ENCODE measurements at regions not wholly inside any gene's neighbourhood (a gene's known extent, or its start where the extent isn't known, plus 50 kb on each side); places are given as distances from the start of the nearest gene placed in this dataset.

GRCh38 chr3:163929069-163929652 lies 1149.1 kb downstream of the SI start:
- DNase-seq (ENCODE audit: insufficient read length, low spot score) (no peak), FAIRE-seq (no peak)
- TF ChIP-seq CTCF (IDR thresholded peaks at IDR 0.05; ENCODE audit: insufficient read depth, missing control alignments) = no peak

DNA sequence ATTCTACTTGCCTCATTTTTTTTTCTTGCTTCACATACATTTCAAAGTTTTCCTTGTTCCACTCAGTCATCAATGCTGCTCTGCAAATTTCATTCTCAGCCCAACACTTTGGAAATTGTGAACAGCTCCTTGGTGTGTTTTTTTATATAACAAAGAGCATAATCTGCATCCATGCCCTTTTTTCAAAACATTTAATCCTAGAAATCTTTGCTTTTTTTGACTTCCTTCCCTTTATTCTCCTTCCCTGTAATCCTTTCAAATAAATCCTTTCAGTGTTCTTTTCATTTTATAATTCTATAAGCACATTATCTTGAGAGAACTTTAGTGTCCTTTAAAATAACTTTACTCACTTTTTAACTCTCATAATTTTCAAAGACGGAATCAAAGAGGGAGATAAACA lies 1150.8 kb downstream of the SI start:
- FAIRE-seq (no peak), DNase-seq (ENCODE audit: insufficient read length, low spot score) (no peak)
- no peak for TF ChIP-seq CTCF (IDR thresholded peaks at IDR 0.05; ENCODE audit: insufficient read depth, missing control alignments)

DNA sequence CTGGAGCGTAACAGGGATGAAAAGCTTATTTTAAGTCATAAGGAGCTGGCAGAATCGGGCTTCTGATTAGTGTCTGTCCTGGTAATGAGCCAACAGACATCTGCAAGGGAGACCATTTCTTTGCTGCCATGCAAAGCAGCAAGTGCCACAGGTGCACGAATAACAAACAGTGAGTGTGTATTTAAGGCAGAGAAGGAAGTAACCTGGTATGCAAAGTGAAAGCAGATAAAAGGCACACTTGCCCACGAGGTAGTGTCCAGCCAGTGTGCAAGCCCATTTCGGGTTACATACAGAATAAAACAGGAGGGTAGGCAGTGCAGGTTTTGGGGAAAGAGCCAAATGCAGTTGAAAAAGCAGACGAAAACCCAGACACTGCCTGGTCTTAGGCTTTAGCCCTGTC lies 1153.7 kb downstream of the SI start:
- TF ChIP-seq CTCF (IDR thresholded peaks at IDR 0.05; ENCODE audit: insufficient read depth, missing control alignments) = no peak
- DNase-seq (ENCODE audit: insufficient read length, low spot score) (no peak), FAIRE-seq (no peak)

DNA sequence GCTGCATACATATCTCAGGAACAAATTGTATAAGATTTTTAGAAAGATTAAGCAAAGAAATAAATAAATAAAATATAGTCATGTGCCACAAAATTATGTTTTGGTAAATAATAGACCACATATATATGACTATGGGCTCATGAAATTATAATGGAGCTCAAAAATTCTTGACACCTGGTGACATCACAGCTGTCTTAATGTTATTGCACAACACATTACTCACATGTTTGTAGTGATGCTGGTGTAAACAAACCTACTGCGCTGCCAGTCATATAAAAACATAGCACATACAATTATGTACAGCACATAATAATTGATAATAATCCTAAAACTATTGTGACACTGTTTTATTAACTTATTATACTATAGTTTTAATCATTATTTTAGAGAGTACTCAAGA lies 1159.1 kb downstream of the SI start:
- DNase-seq (ENCODE audit: insufficient read length, low spot score) (no peak), FAIRE-seq (no peak)
- TF ChIP-seq CTCF (IDR thresholded peaks at IDR 0.05; ENCODE audit: insufficient read depth, missing control alignments) = no peak

DNA sequence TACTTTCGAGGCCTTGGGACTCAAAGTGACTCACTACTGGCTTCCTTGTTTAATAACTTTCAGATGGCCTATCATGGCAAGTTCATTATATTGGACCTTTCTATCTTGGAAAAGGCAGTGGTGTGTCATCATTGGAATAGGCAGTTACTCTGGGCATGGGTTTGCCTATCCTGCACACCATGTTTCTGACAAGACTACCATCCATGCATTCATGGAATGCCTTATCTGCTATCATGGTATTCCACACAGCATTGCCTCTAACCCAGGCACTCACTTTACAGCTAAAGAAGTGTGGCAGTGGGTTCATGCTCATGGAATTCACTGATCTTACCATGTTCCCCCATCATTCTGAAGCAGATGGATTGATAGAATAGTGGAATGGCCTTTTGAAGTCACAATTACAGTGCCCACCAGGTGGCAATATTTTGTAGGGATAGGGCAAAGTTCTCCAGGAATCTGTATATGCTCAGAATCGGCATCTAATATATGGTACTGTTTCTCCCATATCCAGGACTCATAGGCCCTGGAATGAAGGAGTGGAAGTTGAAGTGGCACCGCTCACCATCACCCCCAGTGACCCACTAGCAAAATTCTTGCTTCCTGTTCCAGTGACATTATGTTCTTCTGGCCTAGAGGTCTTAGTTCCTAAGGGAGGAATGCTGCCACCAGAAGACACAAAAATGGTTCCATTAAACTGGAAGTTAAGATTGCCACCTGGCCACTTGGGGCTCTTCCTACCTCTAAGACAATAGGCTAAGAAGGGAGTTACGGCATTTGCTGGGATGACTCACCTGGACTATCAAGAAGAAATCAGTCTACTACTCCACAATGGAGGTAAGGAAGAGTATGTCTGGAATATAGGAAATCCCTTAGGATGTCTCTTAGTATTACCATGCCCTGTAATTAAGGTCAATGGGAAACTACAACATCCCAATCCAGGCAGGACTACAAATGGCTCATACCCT lies 1161.4 kb downstream of the SI start:
- FAIRE-seq = no peak
- TF ChIP-seq CTCF (IDR thresholded peaks at IDR 0.05; ENCODE audit: insufficient read depth, missing control alignments) = peak; percentile 49
- DNase-seq (ENCODE audit: insufficient read length, low spot score) = no peak

- DNase-seq (ENCODE audit: insufficient read length, low spot score) (no peak), FAIRE-seq (no peak)
- TF ChIP-seq CTCF (IDR thresholded peaks at IDR 0.05; ENCODE audit: insufficient read depth, missing control alignments) = no peak
Observed at GRCh38 chr3:163915280-163915679, 1163.0 kb downstream of the SI start.

DNA sequence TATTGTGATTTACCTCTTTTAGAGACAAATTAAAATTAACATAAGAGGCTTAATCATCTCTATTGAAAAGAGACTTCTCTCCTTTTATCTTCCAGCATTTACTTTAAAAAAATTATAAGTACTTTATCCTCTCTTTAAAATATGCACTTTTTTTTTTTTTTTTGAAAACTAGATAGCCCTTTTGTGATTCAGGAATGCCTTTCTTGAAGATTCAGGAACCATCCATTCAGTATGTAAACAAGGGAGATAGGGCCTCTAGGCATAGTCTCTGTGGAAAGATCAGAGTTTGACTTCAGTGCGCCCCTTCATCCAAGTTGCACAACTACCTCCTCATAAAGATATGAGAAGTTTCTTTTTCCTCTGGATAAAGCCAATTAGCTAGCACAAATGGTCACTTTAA lies 1163.7 kb downstream of the SI start:
- DNase-seq (ENCODE audit: insufficient read length, low spot score) (no peak), FAIRE-seq (no peak)
- TF ChIP-seq CTCF (IDR thresholded peaks at IDR 0.05; ENCODE audit: insufficient read depth, missing control alignments) = no peak
